ENCODE measurements at regions not wholly inside any gene's neighbourhood (a gene's known extent, or its start where the extent isn't known, plus 50 kb on each side); places are given as distances from the start of the nearest gene placed in this dataset.

- TF ChIP-seq EZH2phosphoT487 (IDR thresholded peaks at IDR 0.05; ENCODE audit: insufficient read depth, low read depth) (no peak), EZH2 (IDR thresholded peaks at IDR 0.05; ENCODE audit: insufficient read depth, poor library complexity, severe bottlenecking) (no peak)
Observed at GRCh38 chr16:86923656-86924055, 345.3 kb downstream of the FOXL1 start.

Measured in GM23248 (cell line).